ENCODE measurements at regions not wholly inside any gene's neighbourhood (a gene's known extent, or its start where the extent isn't known, plus 50 kb on each side); places are given as distances from the start of the nearest gene placed in this dataset.

GRCh38 chr13:105641121-105641520, 894.3 kb downstream of the EFNB2 start:
- POLR2A ChIA-PET: no interaction called here
- H3K36me3 ChIP-seq (ENCODE audit: control insufficient read depth, insufficient read depth, low read length): no peaks in the 10 kb centered on the region
- DNase-seq (ENCODE audit: low read depth): no peak
- CTCF ChIA-PET: no interaction called here
- no peak overlapping the region for H3K4me3 ChIP-seq (ENCODE audit: low read depth, low read length)
- TF ChIP-seq CTCF (IDR thresholded peaks at IDR 0.05; ENCODE audit: insufficient read depth, low read depth, low read length): no peak
- no peaks in the 10 kb centered on the region for H3K27me3 ChIP-seq (ENCODE audit: control insufficient read depth, insufficient read depth, low read length)

- Histone ChIP-seq H3K27me3 (ENCODE audit: control insufficient read depth, insufficient read depth, low read length) (no peaks in the 10 kb centered on the region), H3K4me3 (ENCODE audit: low read depth, low read length) (no peak overlapping the region), H3K36me3 (ENCODE audit: control insufficient read depth, insufficient read depth, low read length) (no peaks in the 10 kb centered on the region)
- ChIA-PET POLR2A (no interaction called here), CTCF (no interaction called here)
- no peak for DNase-seq (ENCODE audit: low read depth)
- no peak for TF ChIP-seq CTCF (IDR thresholded peaks at IDR 0.05; ENCODE audit: insufficient read depth, low read depth, low read length)
Measured at GRCh38 chr13:105638426-105638825, 897.0 kb downstream of the EFNB2 start.

- DNase-seq (ENCODE audit: low read depth): no peak
- no peak overlapping the region for H3K4me3 ChIP-seq (ENCODE audit: low read depth, low read length)
- no peak for TF ChIP-seq CTCF (IDR thresholded peaks at IDR 0.05; ENCODE audit: insufficient read depth, low read depth, low read length)
- ChIA-PET CTCF (no interaction called here), POLR2A (no interaction called here)
- H3K27me3 ChIP-seq (ENCODE audit: control insufficient read depth, insufficient read depth, low read length): no peaks in the 10 kb centered on the region
- no peaks in the 10 kb centered on the region for H3K36me3 ChIP-seq (ENCODE audit: control insufficient read depth, insufficient read depth, low read length)
Measured at GRCh38 chr13:105634059-105634458, 901.4 kb downstream of the EFNB2 start.

- POLR2A ChIA-PET: no interaction called here
- Histone ChIP-seq H3K4me3 (ENCODE audit: low read depth, low read length) (no peak overlapping the region), H3K36me3 (ENCODE audit: control insufficient read depth, insufficient read depth, low read length) (no peaks in the 10 kb centered on the region), H3K27me3 (ENCODE audit: control insufficient read depth, insufficient read depth, low read length) (no peaks in the 10 kb centered on the region)
- no peak for DNase-seq (ENCODE audit: low read depth)
- CTCF ChIA-PET: no interaction called here
- TF ChIP-seq CTCF (IDR thresholded peaks at IDR 0.05; ENCODE audit: insufficient read depth, low read depth, low read length): no peak
Measured at GRCh38 chr13:105630431-105630830, 905.0 kb downstream of the EFNB2 start.

- H3K36me3 ChIP-seq (ENCODE audit: control insufficient read depth, insufficient read depth, low read length): no peaks in the 10 kb centered on the region
- TF ChIP-seq CTCF (IDR thresholded peaks at IDR 0.05; ENCODE audit: insufficient read depth, low read depth, low read length): no peak
- DNase-seq (ENCODE audit: low read depth): no peak
- ChIA-PET CTCF (interaction anchor here (1.3 kb wide), 1 partner anchor 10 kb away, joined by 4 read pairs; no protein-coding TSS in a partner anchor), POLR2A (no interaction called here)
- no peaks in the 10 kb centered on the region for H3K27me3 ChIP-seq (ENCODE audit: control insufficient read depth, insufficient read depth, low read length)
- H3K4me3 ChIP-seq (ENCODE audit: low read depth, low read length): no peak overlapping the region
Measured at GRCh38 chr13:105627270-105627669, 908.2 kb downstream of the EFNB2 start.

All from BJ (cell line).